HUDEP-2 (cell line): ENCODE measurements at regions not wholly inside any gene's neighbourhood (a gene's known extent, or its start where the extent isn't known, plus 50 kb on each side); places are given as distances from the start of the nearest gene placed in this dataset.

ENCODE experiments used
- DNase-seq, 76 experiments: peaks; one replicate each; lab custom pipeline; 2025; ENCODE audit not compliant: unreplicated experiment in 76 of 76; lab: John Stamatoyannopoulos, UW

DNA sequence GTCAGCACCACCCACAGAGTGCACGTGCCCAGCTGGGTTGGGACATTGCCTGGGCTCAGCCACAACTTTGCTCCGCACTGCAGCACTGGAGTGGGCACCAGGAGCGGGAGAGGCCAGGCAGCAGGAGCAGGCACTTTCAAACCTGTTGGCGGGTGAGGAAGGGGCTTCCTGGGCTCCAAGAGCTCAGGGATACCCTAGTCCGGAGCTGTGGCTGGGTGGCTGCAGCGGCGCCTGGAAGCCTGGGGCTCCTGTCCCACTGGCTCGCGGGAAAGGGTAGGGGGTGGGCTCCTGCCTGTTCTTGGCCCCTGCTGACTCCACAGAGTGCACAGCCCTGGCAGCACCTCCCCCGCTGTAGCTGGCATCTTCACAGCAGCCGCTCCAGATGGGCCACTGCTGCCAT lies 417.6 kb upstream of the RGMA start:
- DNase-seq, result no peak

DNA sequence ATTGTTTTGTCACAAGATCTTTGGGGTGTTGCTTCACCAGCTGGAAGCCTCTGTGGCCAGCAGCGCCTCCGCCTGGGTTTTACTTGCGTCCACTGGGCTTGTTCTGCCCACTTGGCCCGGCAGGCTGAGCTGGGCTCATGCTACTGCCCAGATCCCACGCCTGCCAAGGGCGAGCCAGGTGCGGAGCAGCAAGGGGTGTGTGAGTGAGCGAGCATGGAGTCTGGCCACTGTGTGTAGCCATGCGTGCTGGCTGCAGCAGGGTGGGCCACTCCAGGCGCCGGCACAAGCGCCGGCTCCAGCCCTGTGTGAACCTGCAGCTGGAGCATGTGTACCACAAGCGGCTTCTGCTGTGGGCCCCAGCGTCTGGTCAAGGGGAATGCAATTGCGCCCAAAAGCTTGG lies 416.5 kb upstream of the RGMA start:
- no peak for DNase-seq

DNA sequence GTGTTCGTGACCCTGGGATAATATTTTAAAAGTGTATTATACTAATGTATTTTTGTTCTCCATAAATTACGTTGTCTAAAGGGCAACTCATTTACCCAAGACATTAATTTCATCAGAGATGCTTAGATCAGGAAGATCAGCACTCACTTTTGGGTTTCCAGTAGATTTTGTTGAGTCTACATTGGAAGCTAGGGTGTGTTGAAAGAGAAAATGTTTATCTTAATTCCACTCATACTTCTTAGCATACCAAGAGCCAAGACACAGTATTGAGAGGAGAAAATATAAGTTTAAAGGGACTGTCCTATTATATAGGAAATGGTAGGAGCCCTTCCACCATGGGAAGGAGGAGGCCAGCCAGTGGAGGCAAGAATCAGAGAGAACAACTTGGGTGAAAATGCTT lies 412.9 kb upstream of the RGMA start:
- DNase-seq, result no peak

DNA sequence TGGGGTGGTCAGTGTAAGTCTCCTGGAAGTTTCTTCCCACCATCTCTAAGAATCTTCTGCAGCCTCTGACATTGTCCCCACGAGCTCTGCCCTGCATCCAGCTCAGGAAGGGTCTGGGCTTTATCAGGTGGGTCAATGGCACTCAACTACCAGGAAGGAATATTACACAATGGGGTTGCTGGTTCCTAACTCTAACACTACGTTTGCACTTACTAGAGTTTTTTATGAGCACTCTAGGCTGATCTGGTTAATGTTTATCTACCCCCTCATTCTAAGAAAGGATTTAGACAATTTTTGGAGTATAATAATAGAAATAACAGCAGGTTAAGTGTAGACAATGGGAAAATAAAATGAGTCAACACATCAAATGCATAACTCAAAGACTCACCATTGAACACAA lies 411.1 kb upstream of the RGMA start:
- no peak for DNase-seq

DNA sequence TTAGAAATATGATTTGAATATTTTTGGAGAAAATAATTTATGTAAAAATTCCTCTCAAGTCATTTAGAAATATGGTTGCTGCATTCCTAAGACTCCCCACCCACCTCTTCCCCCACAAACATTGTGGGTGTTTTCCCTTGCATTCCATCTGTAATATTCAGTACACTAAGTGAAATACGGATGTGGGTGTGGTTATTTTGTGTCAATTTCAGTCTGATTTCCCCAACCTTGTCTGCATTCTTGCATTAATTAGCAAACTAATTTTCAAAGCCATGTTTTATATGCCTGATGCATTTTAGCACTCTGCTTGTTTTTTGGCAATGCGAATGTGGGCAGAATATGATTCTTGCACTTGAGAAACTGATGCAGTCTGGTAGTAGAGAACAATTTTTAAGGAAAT lies 408.3 kb upstream of the RGMA start:
- DNase-seq, result no peak

DNA sequence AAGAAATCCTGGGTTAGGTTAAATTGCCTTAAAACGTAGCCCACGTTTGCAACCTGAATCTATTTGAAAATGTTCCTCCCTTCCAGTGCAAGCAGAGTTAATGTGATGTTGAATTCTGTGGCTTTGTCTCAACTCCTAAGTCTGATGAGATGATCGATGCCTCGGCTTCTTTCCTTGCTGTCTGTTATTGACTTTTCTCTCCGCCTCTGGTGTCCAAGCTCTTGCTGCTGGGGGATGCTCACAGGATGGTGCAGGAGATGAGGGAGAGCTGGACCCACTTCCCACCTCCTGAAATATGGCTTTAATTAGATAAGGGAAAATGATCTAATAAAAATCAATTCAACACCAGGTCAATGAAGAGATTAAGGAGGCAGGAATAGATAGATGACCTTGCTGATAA lies 407.9 kb upstream of the RGMA start:
- DNase-seq, result no peak

DNA sequence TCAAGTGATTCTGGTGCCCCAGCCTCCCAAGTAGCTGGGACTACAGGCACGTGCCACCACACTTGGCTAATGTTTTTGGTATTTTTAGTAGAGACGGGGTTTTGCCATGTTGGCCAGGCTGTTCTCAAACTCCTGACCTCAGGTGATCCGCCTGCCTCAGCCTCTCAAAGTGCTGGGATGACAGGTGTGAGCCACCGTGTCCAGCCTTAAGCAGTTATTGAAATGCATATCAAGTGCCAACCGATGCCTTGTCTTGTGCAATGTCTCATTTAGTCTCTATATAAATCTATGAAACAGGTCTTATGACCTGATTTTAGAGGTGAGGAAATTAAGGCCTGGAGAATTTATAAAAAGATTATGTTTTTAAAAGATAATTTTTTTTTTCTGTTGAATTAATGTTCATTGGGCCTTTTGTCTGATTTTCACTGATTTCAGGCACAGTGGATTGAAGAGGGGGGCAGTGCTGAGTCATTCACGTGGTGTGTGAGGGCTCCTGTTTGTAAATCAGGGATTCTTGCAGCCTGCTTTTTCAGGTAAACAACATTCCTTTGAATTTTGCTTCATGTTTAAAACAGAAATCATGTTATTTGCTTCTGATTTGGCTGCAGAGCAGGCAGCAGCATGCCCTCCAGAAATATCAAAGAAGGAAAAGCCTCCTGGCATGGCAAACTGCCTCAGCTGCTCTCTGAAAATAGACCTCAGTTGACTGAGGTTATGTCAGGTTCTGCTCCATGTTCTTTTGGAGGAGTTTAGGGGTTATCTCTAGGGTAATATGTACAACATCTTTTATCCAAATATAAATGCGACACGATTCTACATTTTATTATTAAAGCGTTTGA lies 407.0 kb upstream of the RGMA start:
- no peak for DNase-seq

DNA sequence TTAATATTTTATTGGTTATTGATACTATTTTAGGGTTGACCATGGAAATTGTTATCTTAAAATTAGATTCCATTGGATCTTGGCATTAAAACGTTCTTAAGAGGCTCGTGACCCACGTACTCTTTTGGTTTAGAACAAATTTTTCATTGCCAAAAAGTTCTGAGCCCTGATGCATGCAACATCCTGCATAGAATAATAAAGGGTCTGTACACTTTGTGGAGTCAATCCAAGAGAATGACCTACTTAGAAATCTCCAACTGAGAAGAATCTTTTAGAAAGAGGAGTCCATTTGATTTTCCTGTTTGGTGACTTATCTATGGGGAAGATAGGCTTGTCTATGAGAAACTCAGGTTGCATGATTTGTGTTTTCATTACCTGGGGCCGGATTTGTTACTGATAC lies 404.2 kb upstream of the RGMA start:
- no peak for DNase-seq

DNA sequence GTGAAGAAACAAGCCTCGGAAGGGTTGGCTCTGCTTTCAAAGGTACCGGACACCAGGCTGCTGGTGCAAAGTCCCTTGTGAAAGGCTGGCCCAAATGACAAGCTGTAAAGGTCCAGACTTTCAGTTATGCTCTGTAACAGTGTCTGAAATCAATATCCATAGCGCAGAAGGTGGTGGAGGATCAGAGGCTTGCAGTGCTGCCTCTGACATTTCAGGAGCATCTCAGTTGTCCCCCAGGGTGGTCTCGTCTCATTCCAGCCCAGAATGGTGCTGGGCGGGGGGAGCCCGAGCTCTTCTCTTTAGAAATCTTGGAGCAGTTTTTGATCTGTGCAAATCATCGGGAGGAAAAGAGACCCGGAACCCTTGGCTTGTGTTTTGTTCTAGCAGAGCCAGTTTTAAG lies 402.3 kb upstream of the RGMA start:
- DNase-seq, result no peak

DNA sequence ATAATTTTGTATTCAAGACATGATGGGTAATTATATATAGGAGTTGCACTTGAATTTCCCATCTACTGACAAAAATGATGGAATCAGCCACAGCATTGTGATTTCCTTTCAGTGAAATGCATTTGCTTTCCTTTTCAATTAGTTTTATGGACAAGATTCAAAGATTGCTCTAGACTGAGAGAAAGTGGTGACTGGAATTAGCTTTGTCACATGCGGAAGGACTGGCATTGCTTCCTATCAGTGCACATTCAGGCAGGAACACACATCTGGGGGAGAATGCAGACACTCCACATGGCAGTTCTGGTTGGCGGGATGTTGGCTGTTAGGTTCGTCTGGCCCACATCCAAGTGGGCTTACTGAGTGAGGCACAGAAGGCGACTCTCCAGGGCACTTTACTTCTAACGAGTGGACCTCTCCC lies 399.3 kb upstream of the RGMA start:
- DNase-seq, result no peak

DNA sequence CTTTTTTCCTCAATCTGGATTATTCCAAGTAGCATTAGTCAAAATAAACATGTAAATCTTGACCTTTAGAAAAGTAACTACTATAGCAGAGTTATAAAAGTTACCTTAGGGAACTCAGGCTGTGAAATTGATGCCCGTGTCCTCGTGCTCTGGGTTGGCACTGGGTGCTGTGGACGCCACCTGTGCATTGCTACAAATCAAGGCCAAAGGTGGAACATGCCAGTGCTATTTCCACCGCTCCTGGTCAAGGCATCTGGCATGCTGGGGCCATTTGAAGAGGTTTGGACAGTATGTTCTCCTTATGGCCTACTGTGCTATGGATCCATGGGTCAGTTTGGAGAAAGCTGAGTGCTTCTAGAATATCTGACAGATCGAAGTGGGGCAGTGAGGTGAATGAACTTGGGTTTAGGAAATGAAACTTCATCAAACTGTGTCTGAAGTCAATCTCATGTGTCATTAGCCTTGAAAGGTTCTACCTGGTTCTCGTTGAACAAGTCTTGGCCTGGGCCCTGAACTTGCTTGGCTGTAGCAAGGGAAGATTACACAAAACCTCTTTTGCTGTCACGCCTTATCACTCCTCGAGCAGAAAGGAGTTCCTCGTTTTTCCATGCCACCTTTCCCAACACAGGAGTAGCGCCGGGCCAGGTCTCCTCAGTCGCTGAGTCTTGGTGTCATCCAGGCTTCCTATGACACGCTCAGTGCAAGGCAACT lies 397.6 kb upstream of the RGMA start:
- no peak for DNase-seq

DNA sequence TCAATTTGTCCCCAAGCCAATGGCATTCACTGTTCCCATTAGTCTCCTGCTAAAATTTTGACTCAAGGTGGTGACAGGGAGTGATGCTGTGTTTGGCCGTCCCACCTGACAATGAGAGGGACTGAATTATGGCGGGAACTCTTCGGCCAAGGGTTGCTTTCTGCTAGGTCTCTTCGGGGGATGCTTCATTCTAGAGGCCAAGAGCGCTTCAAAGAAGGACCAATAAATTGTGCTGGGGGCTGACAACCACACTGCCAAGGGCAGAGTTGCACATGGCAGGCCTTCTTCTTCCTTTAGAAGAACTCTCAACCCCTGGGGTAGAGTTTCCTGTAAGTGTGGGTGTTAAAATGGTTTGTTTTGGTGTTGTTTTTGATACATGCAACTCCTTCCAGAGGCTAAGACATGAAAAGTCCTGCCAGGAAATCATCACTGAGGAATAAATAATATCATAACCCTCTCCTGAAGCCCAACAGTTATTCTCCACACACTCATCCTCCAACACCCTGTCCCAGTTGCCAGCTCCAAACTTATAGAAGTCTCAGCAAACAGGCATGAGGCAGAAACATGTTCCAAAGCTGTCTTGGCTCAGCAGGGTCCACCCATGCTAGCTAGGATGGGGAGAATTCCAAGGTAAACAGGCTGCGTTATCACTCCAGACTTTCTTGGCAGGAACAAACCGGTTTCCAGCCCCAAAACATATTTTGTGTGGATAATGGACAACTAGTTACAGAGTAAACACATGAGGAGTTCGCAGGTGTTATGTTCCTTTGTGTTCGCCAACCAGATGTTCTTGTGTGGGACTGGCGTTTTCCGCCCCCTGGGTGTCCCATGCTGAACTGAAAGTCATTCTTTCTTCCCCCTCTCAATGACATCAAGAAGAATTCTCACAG lies 396.7 kb upstream of the RGMA start:
- no peak for DNase-seq

DNA sequence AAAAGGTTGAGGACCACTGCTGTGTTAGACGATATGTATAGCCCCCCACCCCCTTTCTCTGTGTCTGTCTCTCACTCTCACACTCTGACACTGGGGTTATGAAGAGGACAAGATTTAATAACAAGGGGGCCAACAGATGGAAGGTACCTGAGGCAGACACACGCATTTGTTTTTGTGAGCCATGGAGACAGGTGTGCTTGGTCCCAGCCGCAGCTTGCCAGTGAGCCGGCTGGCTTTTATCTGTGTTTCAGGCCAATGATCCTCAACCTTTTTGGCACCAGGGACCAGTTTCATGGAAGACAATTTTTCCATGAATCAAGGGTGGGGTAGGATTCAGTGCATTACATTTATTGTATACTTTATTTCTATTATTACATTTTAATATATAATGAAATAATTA lies 394.9 kb upstream of the RGMA start:
- DNase-seq, result no peak

DNA sequence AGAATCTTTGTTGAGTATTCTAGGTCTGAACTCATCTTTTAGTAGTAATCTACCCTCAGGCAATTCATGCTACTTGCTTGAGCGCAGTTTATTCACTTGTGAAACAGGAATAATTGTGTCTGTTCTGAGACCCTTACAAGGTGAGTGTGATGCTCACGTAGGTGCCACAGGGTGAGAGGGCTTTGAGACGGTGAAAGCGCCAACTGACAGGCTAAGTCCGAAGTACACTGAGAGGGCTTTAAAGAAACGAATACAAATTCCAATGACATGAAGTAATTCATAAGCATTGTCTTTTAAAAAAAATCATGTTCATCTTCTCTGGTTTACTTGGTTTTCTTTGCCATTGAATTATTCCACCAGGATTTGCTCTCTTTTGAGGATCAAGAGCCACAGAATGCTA lies 393.7 kb upstream of the RGMA start:
- DNase-seq, result no peak

DNA sequence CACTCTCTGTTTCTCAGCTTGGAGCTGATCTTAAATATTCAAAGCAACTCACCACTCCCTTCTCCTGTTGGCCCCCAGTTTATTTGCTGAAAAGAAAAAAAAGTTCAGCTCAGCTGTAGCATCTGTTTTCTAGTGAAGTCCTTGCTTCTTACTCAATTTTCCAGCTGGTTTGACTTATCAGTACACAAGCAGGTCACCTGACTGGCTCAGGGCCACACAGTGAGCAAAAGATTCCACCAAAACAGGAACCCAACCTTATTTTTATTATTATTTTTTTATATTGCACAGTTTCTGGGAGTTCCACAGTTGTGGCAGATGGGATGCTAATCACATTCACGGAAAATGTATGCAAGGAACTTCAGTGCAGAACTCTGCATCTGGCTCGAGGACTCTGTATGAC lies 390.7 kb upstream of the RGMA start:
- no peak for DNase-seq

DNA sequence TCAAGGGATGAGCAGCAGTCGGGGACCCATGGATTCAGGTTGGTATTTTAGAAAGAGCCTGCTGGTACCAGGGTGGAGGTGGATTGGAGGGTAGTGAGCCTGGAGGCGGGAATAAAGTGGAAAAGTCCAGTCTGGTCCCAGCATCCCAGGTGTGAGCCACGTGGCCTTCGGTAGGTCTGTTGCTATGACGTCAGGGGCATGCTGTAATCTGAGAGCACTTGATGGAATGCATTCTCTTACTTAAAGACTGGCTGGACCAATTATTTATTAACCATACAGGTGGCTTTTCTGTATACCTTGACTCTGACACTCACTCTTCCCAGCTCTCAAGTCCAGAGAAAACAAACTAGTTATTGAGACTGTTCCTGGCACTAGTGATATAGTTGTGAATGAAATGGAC lies 389.9 kb upstream of the RGMA start:
- no peak for DNase-seq

DNA sequence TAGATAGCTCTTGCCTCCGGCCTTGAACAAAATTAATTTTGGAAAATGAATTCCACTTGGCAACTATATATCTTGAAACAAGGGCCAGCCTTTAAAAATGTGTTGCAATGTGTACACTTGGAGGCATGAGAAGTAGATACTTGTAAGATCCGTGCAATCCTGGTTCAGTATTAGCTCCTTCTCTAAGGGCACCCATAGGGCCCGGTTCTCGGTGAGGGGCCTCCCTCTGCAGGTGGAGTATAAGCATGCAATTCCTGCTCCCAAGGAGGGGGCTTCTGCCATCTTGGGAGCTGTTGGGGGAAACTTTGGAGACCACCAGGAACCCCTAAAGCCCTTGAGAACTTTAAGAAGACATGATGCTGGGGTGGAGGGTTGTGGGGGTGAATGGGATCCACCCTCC lies 388.7 kb upstream of the RGMA start:
- DNase-seq, result no peak

DNA sequence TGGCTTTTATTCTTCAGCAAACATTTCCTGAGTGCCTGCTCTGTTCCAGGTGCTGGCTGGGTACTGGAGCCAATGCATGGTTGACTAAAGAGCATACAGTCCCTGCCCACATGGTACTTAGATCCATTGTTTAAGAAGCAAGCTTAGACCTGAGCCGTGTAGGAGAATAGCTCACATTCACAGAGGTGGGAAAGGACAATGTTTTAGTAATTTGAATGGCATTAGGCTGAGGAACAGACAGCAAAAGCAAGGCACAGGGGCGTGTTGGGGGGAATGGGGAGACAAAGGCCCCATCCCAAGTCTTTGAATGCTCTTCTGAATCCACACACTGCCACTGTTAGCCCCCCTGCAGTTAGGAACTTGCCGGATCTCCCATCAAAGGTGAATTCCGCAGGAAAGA lies 388.2 kb upstream of the RGMA start:
- no peak for DNase-seq

DNA sequence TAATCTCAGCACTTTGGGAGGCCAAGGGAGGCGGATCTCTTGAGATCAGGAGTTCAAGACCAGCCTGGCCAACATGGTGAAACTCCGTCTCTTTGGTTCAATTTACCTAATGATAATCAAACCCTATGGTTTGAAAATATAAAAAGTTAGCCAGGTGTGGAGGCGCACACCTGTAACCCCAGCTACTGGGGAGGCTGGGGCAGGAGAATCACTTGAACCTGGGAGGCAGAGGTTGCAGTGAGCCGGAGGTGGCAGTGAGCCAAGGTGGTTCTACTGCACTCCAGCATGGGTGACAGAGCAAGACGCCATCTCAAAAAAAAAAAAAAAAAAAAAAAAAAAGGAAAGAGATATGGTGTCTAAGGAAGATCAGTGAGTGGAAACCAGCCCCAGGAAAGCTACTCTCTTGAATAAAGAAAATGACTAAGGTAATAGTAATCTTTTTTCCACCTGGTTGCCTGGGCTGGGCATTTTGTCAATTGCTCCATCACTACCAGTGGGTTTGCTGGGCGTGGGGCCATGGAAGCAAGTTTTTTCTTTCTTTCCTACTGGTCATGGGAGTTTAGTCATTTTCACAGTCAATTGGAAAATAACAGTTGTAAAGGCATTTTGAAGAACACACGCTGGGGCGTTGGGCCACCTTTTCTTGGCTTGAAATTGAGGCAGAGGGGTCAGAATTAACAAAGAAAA lies 387.6 kb upstream of the RGMA start:
- no peak for DNase-seq

DNA sequence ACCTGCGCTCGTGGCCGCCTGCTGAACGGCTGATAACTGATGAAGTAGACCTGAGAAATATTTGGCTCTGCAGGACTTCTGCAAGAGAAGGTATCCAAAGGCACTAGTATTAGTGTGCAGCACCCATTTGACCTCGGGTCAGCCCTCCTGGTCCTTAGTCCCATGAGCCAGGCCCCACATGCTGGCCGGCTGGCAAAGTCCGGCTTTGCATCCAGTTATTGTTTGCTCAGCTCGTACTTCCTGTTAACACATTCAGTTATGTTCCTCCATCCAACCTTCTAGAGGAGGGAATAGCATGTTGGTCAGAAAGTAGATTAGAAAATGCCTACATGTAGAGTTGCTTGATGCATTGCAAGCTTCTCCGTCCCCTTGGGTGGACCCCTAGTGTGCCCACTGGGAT lies 385.7 kb upstream of the RGMA start:
- DNase-seq, result no peak

DNA sequence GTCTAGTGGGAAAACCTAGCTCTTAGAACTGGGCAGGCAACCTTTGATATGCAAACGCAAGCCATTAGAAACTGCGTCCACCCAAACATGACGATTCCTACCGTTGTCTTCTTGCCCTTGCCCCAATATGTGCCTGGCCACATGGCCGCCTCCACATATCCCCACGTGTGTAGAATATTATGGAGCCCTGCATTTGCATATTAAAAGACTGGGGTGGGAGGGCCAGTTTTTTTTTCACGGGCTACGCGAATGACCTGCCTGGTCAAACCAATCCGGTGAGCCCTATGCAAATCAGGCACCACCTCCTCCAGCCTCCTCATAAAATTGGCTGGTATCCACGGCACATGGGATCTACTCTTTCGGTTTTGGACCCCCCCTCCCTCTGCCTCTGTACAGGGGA lies 381.0 kb upstream of the RGMA start:
- no peak for DNase-seq
